CMK (cell line): ENCODE measurements at regions not wholly inside any gene's neighbourhood (a gene's known extent, or its start where the extent isn't known, plus 50 kb on each side); places are given as distances from the start of the nearest gene placed in this dataset.
"Not testable (repeated sequence)": the region's sequence is repeated elsewhere in the genome, so short reads cannot be mapped to it uniquely, and the experiment has no call there.

ENCODE experiments used
- DNase-seq: peaks from one replicate; pipeline ENCODE4 v3.0.0-alpha.2; 2010; ENCODE audit warnings: low read depth

DNA sequence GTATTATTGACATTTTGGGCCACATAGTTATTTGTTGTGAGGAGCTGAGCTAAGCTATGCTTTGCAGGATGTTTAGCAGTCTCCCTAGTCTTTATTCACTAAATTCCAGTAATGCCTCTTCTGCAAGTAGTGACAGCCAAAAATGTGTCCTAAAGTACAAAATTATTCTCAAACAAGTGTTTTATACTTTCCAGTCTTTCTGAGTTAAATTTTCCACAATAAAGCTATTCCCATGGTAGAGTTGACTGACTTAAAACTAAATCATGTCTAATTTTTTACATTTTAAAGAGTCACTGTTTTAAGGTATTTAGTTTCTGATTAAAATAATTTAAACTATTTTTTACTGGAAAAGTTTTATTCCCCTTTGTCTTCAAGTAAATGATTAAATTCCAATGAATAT lies 717.8 kb upstream of the HS3ST5 start:
- no peak for DNase-seq

GRCh38 chr6:115058414-115059211 lies 715.8 kb upstream of the HS3ST5 start:
- no peak for DNase-seq

DNA sequence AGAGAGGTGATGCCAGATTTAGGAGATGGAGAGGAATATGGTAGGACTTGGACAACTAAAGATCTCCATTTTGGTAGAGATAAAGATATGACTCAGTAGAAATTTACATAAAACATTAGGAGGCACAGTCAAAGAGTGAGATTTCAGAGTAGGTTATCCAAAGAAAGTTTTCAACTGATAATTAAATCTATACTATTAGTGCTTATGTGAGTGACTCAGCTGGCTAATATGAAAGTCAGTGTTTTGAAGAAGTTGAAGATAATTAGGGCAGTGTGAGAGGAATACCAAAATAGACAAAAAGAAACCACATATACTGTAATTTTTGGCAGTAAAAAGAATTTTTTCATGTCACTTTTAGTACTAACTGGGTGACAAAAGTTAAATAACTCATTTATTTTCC lies 712.8 kb upstream of the HS3ST5 start:
- no peak for DNase-seq

DNA sequence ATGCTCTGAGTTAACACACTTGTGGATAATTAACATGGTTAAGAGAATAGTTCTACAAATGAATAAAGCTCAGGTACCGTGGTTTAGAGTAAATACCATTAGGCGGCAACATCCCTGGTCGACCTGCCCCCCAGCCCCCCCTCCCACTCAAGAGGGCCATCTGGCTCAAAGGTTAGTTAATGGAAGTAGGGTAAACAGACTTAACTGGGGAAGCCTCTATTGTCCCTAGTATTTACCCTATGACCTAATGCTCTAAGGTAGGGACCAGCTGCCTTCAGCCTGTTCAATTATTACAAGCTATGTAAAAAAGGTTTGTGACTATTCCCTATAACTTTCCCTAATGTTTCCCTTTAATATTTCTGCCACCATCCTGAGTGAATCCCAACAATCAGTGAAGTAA lies 711.4 kb upstream of the HS3ST5 start:
- DNase-seq: not testable (repeated sequence)

- DNase-seq: no peak
Measured at GRCh38 chr6:115053169-115053860, 710.5 kb upstream of the HS3ST5 start.

- DNase-seq: no peak
Measured at GRCh38 chr6:115016593-115016992, 673.8 kb upstream of the HS3ST5 start.

DNA sequence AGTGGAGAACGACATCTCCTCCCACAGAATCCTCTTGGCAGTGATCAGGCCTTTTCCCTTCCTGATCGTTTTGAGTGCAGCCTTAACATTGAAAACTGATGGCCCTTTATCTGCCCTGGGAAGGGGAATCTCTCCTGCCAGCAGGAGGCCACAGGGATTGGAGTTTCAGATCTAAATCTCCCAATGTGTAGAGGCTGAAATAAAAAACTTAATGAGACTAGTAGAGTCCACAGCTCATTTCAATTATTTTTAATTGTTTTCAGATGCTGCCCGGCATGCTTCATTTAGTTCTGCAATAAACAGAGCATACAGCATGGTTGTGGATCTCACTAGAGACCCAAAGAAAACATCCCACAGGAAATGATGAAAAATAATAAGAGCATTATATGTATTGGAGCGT lies 662.2 kb upstream of the HS3ST5 start:
- DNase-seq: no peak

- no peak for DNase-seq
Measured at GRCh38 chr6:115004204-115004603, 661.4 kb upstream of the HS3ST5 start.

DNA sequence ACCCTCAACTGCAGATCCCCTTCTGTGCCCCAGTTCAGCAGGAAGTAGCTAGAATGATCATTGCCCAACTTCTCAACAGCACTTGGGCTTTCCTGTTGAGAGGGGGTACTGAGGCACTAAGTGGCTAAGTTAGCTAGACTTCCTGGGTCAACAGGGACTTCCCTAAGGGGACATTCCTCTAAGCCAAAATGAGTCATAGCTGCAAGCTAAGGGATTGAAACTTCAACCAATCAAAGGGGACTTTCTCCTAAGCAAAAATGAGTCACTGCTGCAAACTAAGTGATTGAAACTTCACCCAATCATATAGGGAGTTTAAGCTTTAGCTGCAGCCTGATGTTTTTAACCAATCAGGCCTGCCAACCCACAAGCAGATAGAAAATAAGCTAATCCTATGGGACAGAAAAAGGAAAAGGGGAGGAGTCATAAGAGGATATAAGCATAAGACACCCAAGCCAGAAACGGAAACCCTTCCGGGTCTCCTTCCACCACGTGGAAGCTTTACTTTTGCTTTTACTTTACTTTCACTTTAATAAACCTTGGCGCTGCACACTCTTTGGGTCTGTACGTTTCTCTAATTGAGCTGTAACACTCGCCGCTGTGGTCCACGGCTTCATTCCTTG lies 659.0 kb upstream of the HS3ST5 start:
- DNase-seq: no peak

GRCh38 chr6:115000736-115001135 lies 657.9 kb upstream of the HS3ST5 start:
- no peak for DNase-seq

DNA sequence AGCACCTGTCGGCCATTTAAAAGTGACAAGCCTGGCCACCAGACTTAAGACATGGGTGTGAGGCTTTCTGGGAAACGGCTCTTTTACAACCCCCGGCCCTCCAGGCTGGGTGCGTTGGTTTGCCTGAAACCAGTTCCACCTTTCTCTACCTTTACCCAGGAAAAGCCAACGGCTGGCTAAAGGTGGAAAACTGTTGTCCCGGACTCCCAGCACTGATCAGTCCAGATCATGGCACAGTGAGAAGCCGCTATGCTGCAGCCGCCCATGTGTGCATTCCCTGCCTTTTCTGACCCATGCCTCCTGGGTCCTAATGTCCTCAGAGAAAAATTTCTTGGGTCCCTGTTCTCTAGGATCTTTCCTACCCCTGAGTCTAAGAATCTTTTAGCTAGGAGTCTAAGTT lies 655.7 kb upstream of the HS3ST5 start:
- DNase-seq: no peak

- no peak for DNase-seq
Measured at GRCh38 chr6:114997813-114998292, 655.0 kb upstream of the HS3ST5 start.

- DNase-seq: no peak
Measured at GRCh38 chr6:114995526-114995925, 652.7 kb upstream of the HS3ST5 start.

DNA sequence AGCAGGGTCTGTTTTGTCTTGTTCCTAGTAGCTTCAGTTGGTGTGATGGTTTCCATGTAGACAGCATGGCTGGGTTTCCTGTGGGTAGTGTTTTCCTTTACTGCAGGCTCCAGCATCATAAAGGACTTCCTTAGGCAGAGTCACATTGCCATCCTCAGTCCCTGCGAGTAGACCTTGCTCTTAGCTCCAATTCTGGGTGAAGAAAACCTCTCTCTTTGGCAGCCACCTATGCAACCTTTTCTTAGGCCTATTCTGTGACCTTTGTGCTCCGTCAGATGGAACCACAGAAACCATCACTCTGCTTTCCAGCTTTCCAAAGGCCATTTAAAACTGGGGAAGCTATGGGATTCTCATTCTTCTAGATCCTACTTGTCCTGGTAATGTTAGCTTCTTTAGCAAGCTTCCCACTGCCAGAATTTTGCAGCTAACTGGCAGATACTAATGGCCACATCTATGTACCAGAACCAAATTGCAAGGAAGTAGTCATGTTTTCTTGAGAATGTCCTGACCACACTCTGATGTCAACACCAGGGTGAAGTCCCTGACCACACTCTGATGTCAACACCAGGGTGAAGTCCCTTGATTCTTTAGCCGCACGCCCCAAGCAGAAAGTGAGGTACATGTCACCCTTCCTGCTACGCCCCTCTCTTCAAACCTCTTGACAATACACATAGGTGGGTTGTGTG lies 646.6 kb upstream of the HS3ST5 start:
- peak; percentile 30 for DNase-seq

GRCh38 chr6:114987281-114987680 lies 644.5 kb upstream of the HS3ST5 start:
- DNase-seq: no peak

- DNase-seq: no peak
Measured at GRCh38 chr6:114955363-114955762, 612.5 kb upstream of the HS3ST5 start.

DNA sequence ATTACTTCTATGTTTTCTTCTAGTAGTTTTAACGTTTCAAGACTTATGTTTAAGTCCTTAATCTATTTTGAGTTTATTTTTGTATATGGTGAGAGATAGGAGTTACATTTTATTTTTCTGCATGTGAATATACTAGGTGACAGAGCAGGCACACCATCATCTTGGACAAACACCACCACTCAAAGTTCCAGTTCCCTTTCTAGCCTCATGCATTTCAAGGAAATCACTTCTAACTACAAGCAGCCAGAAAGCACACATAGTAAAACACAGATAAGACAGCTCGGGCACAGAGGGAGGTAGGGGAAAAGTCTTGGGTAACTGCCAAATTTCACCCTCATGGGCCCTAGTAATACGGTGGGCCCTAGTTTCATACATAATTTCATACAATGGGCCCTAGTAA lies 609.4 kb upstream of the HS3ST5 start:
- peak; percentile 14 for DNase-seq

DNA sequence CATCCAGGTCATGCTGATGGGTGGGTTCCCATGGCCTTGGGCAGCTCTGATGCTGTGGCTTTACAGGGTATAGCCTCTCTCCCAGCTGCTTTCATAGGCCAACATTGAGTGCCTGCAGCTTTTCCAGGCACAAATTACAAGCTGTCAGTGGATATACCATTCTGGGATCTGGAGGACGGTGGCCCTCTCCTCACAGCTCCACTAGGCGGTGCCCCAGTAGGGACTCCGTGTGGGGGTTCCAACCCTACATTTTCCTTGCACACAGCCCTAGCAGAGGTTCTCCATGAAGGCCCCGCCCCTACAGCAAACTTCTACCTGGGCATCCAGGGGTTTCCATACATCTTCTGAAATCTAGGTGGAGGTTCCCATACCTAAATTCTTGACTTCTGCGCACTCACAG lies 602.6 kb upstream of the HS3ST5 start:
- DNase-seq: no peak

GRCh38 chr6:114941078-114941477 lies 598.3 kb upstream of the HS3ST5 start:
- no peak for DNase-seq

DNA sequence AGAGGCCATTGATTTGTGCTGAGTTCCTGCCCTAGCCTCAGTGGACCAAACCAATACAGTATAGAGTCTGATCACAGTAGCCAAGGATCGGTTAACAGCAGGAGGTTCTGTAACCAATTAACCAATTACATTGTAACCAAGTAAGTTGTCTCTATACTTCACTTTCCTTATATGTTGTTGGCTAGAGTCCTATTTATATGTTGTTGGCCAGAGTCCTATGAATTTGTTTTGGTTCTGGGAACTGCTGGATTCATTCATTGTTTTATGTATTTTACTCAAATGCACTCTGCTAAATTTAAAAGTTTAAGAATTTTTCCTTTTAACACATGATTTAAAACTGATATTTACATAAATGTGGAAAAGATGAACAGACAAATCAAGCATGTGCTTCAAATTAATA lies 597.4 kb upstream of the HS3ST5 start:
- DNase-seq: no peak

DNA sequence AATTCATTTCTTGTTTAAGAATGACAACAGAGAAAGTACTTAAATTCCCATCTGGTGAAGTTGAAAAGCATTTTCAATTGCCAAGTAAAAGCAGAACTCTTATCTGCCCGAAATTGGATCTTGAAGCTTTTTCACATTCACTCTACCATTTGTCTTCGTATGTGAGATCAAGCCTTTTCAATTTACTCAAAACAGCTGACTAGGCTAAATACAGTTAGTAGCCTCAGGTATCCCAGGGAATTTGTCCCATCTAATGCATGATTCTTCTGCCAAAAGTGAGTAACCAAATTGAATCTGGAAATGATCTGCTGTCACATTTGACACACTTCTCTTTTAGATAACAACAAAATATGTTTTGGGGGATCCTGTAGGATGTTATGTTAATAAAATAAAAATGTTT lies 596.8 kb upstream of the HS3ST5 start:
- no peak for DNase-seq

DNA sequence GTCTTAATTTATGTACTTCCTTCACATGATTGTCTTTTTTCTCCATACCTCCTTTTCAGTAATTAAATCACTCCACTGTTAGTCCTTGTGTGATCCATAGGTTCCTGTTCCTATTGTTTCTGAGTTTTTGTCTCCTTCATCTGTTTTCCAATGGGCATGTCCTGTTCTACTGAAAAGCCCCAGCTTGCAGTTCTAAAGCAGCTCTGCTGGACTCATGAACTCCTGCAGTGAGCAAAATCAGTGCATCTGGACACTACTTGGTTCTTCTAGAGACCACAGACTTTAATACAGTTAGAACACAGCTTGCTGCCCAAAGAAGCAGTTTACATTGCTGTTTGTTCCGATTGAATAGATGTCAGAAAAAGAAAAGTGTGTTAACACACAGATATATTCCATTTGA lies 593.3 kb upstream of the HS3ST5 start:
- DNase-seq: no peak

DNA sequence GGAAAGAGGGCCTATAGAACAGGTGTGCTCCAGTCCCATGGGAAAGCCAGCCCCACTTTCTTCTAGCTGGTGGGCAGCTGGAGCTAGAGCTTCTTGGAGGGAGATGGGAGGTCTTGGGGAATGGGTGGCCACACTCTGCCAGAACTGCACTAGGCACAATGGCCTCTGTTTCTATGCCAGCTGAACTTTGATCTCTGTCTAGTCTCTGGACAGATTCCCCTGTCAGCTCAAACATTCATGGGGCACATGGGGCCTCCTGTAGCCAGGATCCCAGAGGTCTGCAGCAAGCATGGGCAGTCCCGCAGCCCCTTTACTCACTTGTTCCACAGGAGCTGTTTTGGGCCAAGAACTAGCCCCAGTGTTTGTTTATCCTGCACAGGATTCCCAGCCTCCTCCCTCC lies 591.3 kb upstream of the HS3ST5 start:
- DNase-seq: no peak
